ACC112 (cell line): ENCODE measurements at regions not wholly inside any gene's neighbourhood (a gene's known extent, or its start where the extent isn't known, plus 50 kb on each side); places are given as distances from the start of the nearest gene placed in this dataset.
"Not testable (repeated sequence)": the region's sequence is repeated elsewhere in the genome, so short reads cannot be mapped to it uniquely, and the experiment has no call there.

Source experiments
- H2AFZ ChIP-seq: fragments of 200-600 bp; sonication (generic); one replicate; pipeline ENCODE4 v1.6.0; 2017; ENCODE audit warnings: antibody characterized with exemption, low read length; ENCODE audit not compliant: unreplicated experiment
- H3K27ac ChIP-seq: fragments of 200-600 bp; sonication (generic); 2 replicates; pipeline ENCODE4 v1.5.1; 2014; ENCODE audit warnings: low read depth, mild to moderate bottlenecking, antibody characterized with exemption, low read length, moderate library complexity
- H3K27me3 ChIP-seq: fragments of 200-600 bp; sonication (generic); 2 replicates; pipeline ENCODE4 v1.6.1; 2014; ENCODE audit warnings: mild to moderate bottlenecking, antibody characterized with exemption, low read length, moderate library complexity, mixed read lengths; ENCODE audit not compliant: insufficient read depth
- H3K36me3 ChIP-seq: fragments of 200-600 bp; sonication (generic); 2 replicates; pipeline ENCODE4 v1.6.1; 2016; ENCODE audit warnings: mild to moderate bottlenecking, antibody characterized with exemption, low read length, moderate library complexity, mixed read lengths; ENCODE audit not compliant: insufficient read depth
- H3K4me1 ChIP-seq: fragments of 200-600 bp; sonication (generic); one replicate; pipeline ENCODE4 v1.6.1; 2016; ENCODE audit warnings: low read length, mixed read lengths; ENCODE audit not compliant: insufficient read depth, unreplicated experiment, control insufficient read depth
- H3K4me3 ChIP-seq: fragments of 200-600 bp; sonication (generic); 2 replicates; pipeline ENCODE4 v1.5.1; 2014; ENCODE audit warnings: mild to moderate bottlenecking, low read depth, low read length
- H3K79me2 ChIP-seq: fragments of 200-600 bp; sonication (generic); one replicate; pipeline ENCODE4 v1.6.0; 2016; ENCODE audit warnings: low read length; ENCODE audit not compliant: control insufficient read depth, unreplicated experiment, insufficient read depth

DNA sequence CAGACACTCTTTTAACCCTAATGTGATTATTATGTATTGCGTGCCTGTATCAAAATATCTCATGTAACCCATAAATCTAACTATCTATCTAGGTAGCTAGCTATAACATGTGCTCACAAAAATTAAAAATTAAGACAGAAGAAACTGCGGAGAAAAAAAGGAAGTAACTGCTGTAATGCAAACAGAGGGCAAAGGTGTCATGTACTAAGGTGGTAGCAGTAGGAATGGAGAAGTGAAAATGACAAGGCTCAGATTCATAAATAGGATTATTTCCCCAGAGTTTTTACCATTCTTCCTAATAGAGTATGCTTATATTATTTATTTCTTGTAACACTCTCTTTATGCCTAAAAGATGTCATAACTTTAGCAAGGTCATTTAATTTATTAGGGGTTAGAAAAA lies 1527.5 kb upstream of the C9orf72 start:
- no peaks in the 10 kb centered on the region for H3K79me2 ChIP-seq
- no peak overlapping the region for H3K27ac ChIP-seq
- H3K4me3 ChIP-seq, result no peak overlapping the region
- H3K27me3 ChIP-seq, result no peaks in the 10 kb centered on the region
- no peak overlapping the region for H2AFZ ChIP-seq
- no peaks in the 10 kb centered on the region for H3K36me3 ChIP-seq
- H3K4me1 ChIP-seq, result no peaks in the 10 kb centered on the region

DNA sequence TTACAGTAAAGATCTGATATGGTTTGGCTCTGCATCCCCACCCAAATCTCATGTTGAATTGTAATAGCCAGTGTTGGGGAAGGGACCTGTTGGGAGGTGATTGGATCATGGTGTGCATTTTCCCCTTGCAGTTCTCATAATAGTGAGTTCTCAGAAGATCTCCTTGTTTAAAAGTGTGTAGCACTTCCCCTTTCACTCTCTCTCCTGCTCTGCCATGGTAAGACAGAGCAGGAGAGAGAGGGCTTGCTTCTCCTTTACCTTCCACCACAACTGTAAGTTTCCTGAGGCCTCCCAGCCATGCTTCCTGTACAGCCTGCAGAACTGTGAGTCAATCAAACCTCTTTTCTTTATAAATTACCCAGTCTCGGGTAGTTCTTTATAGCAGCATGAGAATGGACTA lies 1530.9 kb upstream of the C9orf72 start:
- not testable (repeated sequence) for H3K4me3 ChIP-seq, H2AFZ ChIP-seq, H3K36me3 ChIP-seq, H3K27ac ChIP-seq, H3K79me2 ChIP-seq, H3K4me1 ChIP-seq, H3K27me3 ChIP-seq

DNA sequence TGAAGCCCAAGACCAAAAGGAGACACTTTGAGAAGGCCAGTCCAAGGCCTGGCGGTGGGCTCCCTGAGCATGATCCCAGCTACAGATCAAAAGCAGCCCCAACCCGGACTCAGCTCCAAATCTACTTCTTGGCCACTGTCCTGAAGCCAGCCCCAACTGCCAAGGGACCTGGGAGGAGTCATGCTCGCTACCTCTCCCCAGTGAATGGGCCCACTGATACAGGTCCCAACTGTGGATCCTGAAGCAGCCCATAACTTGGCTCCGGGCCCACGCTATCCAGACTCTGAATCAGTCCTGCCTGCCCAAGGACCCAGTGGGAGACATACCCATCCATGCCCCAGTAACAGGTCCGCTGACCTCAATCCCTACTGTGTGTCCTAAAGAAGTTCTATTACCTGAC lies 1545.3 kb upstream of the C9orf72 start:
- Histone ChIP-seq H2AFZ (no peak overlapping the region), H3K79me2 (no peaks in the 10 kb centered on the region), H3K4me3 (no peak overlapping the region), H3K27me3 (no peaks in the 10 kb centered on the region), H3K27ac (no peak overlapping the region), H3K4me1 (no peaks in the 10 kb centered on the region), H3K36me3 (no peaks in the 10 kb centered on the region)

- H3K4me1 ChIP-seq, result no peaks in the 10 kb centered on the region
Measured at GRCh38 chr9:29126783-29127182, 1553.5 kb upstream of the C9orf72 start.

DNA sequence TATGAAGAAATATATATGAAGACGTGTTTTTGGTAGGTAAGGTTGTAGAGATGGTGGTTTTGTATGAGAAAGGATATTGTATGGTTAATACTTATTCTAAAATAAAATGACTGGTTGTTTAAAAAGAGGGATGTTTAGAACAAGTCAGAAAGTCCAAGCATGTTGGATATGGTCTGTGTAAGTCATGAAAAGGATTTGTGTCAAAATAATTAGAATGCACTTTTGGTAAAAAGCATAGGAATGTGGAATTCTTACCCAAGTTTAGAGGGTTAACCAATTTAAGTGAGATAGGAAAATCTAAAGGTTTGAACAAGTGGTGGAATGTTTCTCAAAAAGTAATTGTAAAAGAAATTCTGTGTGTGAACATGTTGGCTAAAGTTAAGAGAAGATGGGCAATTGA lies 1556.5 kb upstream of the C9orf72 start:
- no peak overlapping the region for H3K27ac ChIP-seq
- no peaks in the 10 kb centered on the region for H3K4me1 ChIP-seq
- no peak overlapping the region for H2AFZ ChIP-seq
- no peaks in the 10 kb centered on the region for H3K79me2 ChIP-seq
- no peaks in the 10 kb centered on the region for H3K36me3 ChIP-seq
- H3K27me3 ChIP-seq, result no peaks in the 10 kb centered on the region
- H3K4me3 ChIP-seq, result no peak overlapping the region

More at GRCh38 chr9:29126783-29127182, 1553.5 kb upstream of the C9orf72 start:
- Histone ChIP-seq H3K36me3 (no peaks in the 10 kb centered on the region), H3K27me3 (no peaks in the 10 kb centered on the region), H2AFZ (no peak overlapping the region), H3K27ac (no peak overlapping the region), H3K4me3 (no peak overlapping the region), H3K79me2 (no peaks in the 10 kb centered on the region)

DNA sequence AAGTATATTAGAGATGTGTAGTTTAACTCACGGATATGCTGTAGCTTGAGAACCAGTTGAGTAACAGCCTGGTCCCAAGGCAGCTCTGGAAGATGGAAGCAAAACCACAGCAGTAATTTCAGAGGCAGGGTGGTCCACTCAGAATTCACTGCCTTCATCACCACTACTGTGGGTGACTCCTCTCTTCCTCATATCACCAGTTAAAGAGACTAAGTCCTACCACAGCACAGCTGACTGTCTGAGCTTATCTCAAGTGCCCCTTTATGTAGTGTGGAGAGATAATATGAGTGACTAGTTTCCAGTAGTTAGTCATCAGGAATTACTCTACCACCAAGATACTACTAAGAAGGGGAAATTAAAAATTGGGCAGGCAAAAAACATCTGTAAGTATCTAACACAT lies 1571.2 kb upstream of the C9orf72 start:
- no peaks in the 10 kb centered on the region for H3K79me2 ChIP-seq
- H3K4me1 ChIP-seq, result no peaks in the 10 kb centered on the region

GRCh38 chr9:29150606-29151005 lies 1577.3 kb upstream of the C9orf72 start:
- no peak overlapping the region for H2AFZ ChIP-seq
- H3K36me3 ChIP-seq, result no peaks in the 10 kb centered on the region
- no peak overlapping the region for H3K27ac ChIP-seq
- no peaks in the 10 kb centered on the region for H3K79me2 ChIP-seq
- no peaks in the 10 kb centered on the region for H3K4me1 ChIP-seq
- H3K4me3 ChIP-seq, result no peak overlapping the region
- H3K27me3 ChIP-seq, result no peaks in the 10 kb centered on the region

More for the DNA sequence above, 1571.2 kb upstream of the C9orf72 start:
- Histone ChIP-seq H3K27ac (no peak overlapping the region), H3K27me3 (no peaks in the 10 kb centered on the region), H3K4me3 (no peak overlapping the region), H3K36me3 (no peaks in the 10 kb centered on the region), H2AFZ (no peak overlapping the region)

DNA sequence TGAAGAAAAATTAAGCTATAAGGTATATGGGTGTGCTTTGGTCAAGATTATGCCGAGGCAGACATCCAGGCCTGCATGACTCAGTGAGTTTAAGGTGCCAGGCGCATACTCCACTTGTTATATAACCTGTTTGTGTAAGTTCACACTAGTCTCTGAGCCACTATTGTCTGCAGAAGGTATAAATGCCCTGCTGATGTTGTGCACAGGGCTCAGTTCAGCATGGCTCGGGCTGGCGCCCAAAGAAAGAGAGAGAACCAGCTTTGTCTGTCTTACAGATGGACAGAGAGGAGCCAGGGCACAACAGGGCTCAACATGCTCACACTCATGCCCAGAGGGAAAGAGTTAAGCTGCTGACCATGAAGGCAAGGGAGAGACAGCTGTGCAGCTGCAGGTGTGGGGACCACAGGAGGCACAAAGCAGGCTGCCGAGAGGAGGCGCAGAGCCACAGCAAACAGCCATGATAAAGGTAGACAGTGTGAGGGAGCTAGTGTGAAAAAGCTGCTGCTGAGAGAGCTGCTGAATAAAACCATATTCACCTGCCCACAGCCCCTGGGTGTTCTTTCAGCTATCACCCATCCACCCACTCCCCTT lies 1587.6 kb upstream of the C9orf72 start:
- no peaks in the 10 kb centered on the region for H3K27me3 ChIP-seq

GRCh38 chr9:29174136-29174535 lies 1600.9 kb upstream of the C9orf72 start:
- H3K36me3 ChIP-seq, result no peaks in the 10 kb centered on the region
- H3K79me2 ChIP-seq, result no peaks in the 10 kb centered on the region
- no peak overlapping the region for H2AFZ ChIP-seq
- no peaks in the 10 kb centered on the region for H3K27me3 ChIP-seq
- H3K4me1 ChIP-seq, result no peaks in the 10 kb centered on the region
- no peak overlapping the region for H3K27ac ChIP-seq
- H3K4me3 ChIP-seq, result no peak overlapping the region

More for the DNA sequence above, 1587.6 kb upstream of the C9orf72 start:
- H3K4me1 ChIP-seq, result no peaks in the 10 kb centered on the region
- no peaks in the 10 kb centered on the region for H3K36me3 ChIP-seq
- no peak overlapping the region for H3K27ac ChIP-seq
- no peaks in the 10 kb centered on the region for H3K79me2 ChIP-seq
- H3K4me3 ChIP-seq, result no peak overlapping the region
- H2AFZ ChIP-seq, result no peak overlapping the region

DNA sequence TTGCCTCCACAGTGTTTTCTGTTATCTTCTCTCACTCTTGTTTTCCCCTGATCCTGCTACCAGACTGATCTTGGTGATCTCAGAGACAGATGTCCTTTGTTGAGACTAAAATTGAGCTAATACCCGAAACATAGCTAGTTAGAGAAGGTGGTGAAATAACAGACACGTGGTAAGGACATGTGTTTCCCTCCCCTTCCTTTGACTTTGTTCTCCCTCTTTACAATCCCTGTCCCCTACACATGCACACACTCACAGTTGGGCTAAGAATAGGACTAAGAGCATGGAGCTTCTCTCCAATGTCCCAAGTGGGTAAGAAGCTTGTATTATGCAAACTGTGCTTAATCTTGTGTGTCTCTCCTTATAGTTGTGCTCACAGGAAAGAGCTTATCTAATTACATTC lies 1603.0 kb upstream of the C9orf72 start:
- H3K4me3 ChIP-seq, result no peak overlapping the region
- no peak overlapping the region for H3K27ac ChIP-seq
- no peaks in the 10 kb centered on the region for H3K36me3 ChIP-seq
- no peaks in the 10 kb centered on the region for H3K4me1 ChIP-seq
- no peak overlapping the region for H2AFZ ChIP-seq
- H3K27me3 ChIP-seq, result no peaks in the 10 kb centered on the region
- H3K79me2 ChIP-seq, result no peaks in the 10 kb centered on the region

- Histone ChIP-seq H3K79me2 (no peaks in the 10 kb centered on the region), H2AFZ (no peak overlapping the region), H3K27ac (no peak overlapping the region), H3K4me3 (no peak overlapping the region), H3K27me3 (no peaks in the 10 kb centered on the region), H3K36me3 (no peaks in the 10 kb centered on the region), H3K4me1 (no peaks in the 10 kb centered on the region)
Measured at GRCh38 chr9:29176786-29177185, 1603.5 kb upstream of the C9orf72 start.
